Lower leg skin (tissue), 3 donors: ENCODE measurements at regions not wholly inside any gene's neighbourhood (a gene's known extent, or its start where the extent isn't known, plus 50 kb on each side); places are given as distances from the start of the nearest gene placed in this dataset.

Experiments
- CTCF ChIP-seq, 3 donors: fragments of 450-650 bp; IDR thresholded peaks; one replicate each; pipeline ENCODE4 v1.5.1; 2016; ENCODE audit warnings: antibody characterized with exemption in 3 of 3, mild to moderate bottlenecking in 3 of 3, moderate library complexity in 2 of 3
- POLR2A ChIP-seq, 2 donors: fragments of 450-650 bp; IDR thresholded peaks; one replicate each; pipeline ENCODE4 v1.6.1; 2016 to 2017; ENCODE audit warnings: antibody characterized with exemption in 2 of 2, mild to moderate bottlenecking in 1 of 2, moderate library complexity in 1 of 2

GRCh38 chr3:174346141-174346540, 513.0 kb upstream of the NAALADL2 start:
- TF ChIP-seq POLR2A (IDR thresholded peaks at IDR 0.05) = no peak
- no peak for TF ChIP-seq CTCF (IDR thresholded peaks at IDR 0.05)
